H1 (cell line): ENCODE measurements at regions not wholly inside any gene's neighbourhood (a gene's known extent, or its start where the extent isn't known, plus 50 kb on each side); places are given as distances from the start of the nearest gene placed in this dataset.

ENCODE experiments used
- CTCF ChIA-PET: fragments of 300-600 bp; sonication (Branson Sonifier 250); formaldehyde crosslinking; loops from one replicate; lab custom pipeline; 2021; ENCODE audit not compliant: partially characterized antibody; lab: Charles Lee
- POLR2A ChIA-PET: fragments of 300-600 bp; sonication (Branson Sonifier 250); formaldehyde crosslinking; loops from one replicate; lab custom pipeline; 2021; ENCODE audit warnings: inconsistent platforms; ENCODE audit not compliant: partially characterized antibody; lab: Charles Lee
- DNase-seq, 2 experiments: peaks; one replicate each; pipeline versions ENCODE4 v3.0.0 to v3.0.0-alpha.2; 2010 to 2022; ENCODE audit warnings: low spot score in 2 of 2, low read depth in 1 of 2, mixed read lengths in 1 of 2
- FAIRE-seq: peaks from 2 replicates; lab custom pipeline; 2011; peaks lifted over from hg19 to GRCh38; lab: Jason Lieb, UNC
- H2AFZ ChIP-seq: 2 replicates; pipeline ENCODE4 v1.8.1; 2012; ENCODE audit warnings: low read length, inconsistent platforms
- H2AK5ac ChIP-seq: 2 replicates; pipeline ENCODE4 v1.6.1; 2013; ENCODE audit warnings: low read depth, low read length
- H2BK120ac ChIP-seq: replicated peaks from 2 replicates; pipeline ENCODE3; 2013; ENCODE audit warnings: low read depth, low read length, inconsistent platforms
- H2BK12ac ChIP-seq: 2 replicates; pipeline ENCODE4 v1.6.1; 2013; ENCODE audit warnings: low read depth, low read length
- H2BK15ac ChIP-seq: 2 replicates; pipeline ENCODE4 v1.6.1; 2013; ENCODE audit warnings: low read length
- H2BK20ac ChIP-seq: 2 replicates; pipeline ENCODE4 v1.6.1; 2013; ENCODE audit warnings: low read length
- H2BK5ac ChIP-seq: 2 replicates; pipeline ENCODE4 v1.6.1; 2013; ENCODE audit warnings: low read depth, low read length
- H3K14ac ChIP-seq: 2 replicates; pipeline ENCODE4 v1.6.1; 2013; ENCODE audit warnings: inconsistent platforms; ENCODE audit not compliant: insufficient read length
- H3K18ac ChIP-seq: 2 replicates; pipeline ENCODE4 v1.6.1; 2013; ENCODE audit warnings: low read length; ENCODE audit errors: extremely low read depth
- H3K23ac ChIP-seq: 2 replicates; pipeline ENCODE4 v1.6.1; 2013; ENCODE audit warnings: inconsistent platforms; ENCODE audit not compliant: insufficient read length
- H3K23me2 ChIP-seq: 2 replicates; pipeline ENCODE4 v1.6.1; 2013; ENCODE audit warnings: low read depth, low read length
- H3K27ac ChIP-seq: 2 replicates; pipeline ENCODE4 v1.6.1; 2011; ENCODE audit warnings: low read depth, low read length, inconsistent platforms
- H3K27me3 ChIP-seq, 4 experiments: replicated peaks in 1 of 4; 1 replicate in 1 of 4; 2 replicates in 3 of 4; pipeline versions ENCODE4 v1.6.1 to v1.8.1; 2011 to 2013; ENCODE audit warnings: low read length in 3 of 4, mild to moderate bottlenecking in 3 of 4, inconsistent platforms in 2 of 4, mixed read lengths in 2 of 4, moderate library complexity in 1 of 4; ENCODE audit not compliant: control insufficient read depth in 3 of 4, insufficient read depth in 3 of 4; ENCODE audit errors: extremely low read depth in 1 of 4
- H3K36me3 ChIP-seq, 4 experiments: 2 replicates each; pipeline versions ENCODE4 v1.6.1 to v1.8.1; 2011 to 2013; ENCODE audit warnings: mild to moderate bottlenecking in 4 of 4, low read length in 3 of 4, moderate library complexity in 2 of 4, control low read depth in 1 of 4, inconsistent platforms in 1 of 4; ENCODE audit not compliant: insufficient read depth in 4 of 4, control insufficient read depth in 2 of 4
- H3K4ac ChIP-seq: replicated peaks from 2 replicates; pipeline ENCODE3; 2013; ENCODE audit warnings: low read length, low read depth, mixed read lengths, inconsistent platforms; ENCODE audit not compliant: insufficient read length
- H3K4me1 ChIP-seq, 4 experiments: replicated peaks in 1 of 4; 1 replicate in 1 of 4; 2 replicates in 3 of 4; pipeline versions ENCODE4 v1.6.1 to v1.8.1; 2011 to 2013; ENCODE audit warnings: low read length in 3 of 4, inconsistent platforms in 2 of 4, mixed read lengths in 1 of 4; ENCODE audit not compliant: insufficient read depth in 4 of 4, control insufficient read depth in 3 of 4
- H3K4me2 ChIP-seq, 2 experiments: 2 replicates each; pipeline versions ENCODE4 v1.6.1 to v1.8.1; 2011 to 2013; ENCODE audit warnings: low read depth in 2 of 2, low read length in 2 of 2, control low read depth in 1 of 2, inconsistent platforms in 1 of 2, mild to moderate bottlenecking in 1 of 2; ENCODE audit not compliant: insufficient read depth in 1 of 2
- H3K4me3 ChIP-seq, 4 experiments: fragments of 200-600, 300-600 bp in 1 of 4; sonication (generic), shearing (Covaris generic), sonication (Bioruptor Twin) in 1 of 4; 2 replicates each; pipeline versions ENCODE4 v1.5.1 to v1.8.1; 2011 to 2016; ENCODE audit warnings: low read length in 4 of 4, low read depth in 3 of 4, control low read depth in 2 of 4, inconsistent platforms in 2 of 4, mild to moderate bottlenecking in 2 of 4, mixed read lengths in 1 of 4, moderate library complexity in 1 of 4; ENCODE audit not compliant: insufficient read depth in 2 of 4; ENCODE audit errors: extremely low read depth in 1 of 4
- H3K56ac ChIP-seq: replicated peaks from 2 replicates; pipeline ENCODE3; 2013; ENCODE audit warnings: low read depth, mild to moderate bottlenecking, mixed read lengths, low read length, inconsistent platforms; ENCODE audit not compliant: insufficient read length
- H3K79me1 ChIP-seq: 2 replicates; pipeline ENCODE4 v1.6.1; 2013; ENCODE audit warnings: low read depth, low read length, control low read depth
- H3K79me2 ChIP-seq, 2 experiments: 2 replicates each; pipeline versions ENCODE4 v1.6.1 to v1.8.1; 2012 to 2013; ENCODE audit warnings: low read length in 2 of 2, mild to moderate bottlenecking in 2 of 2, inconsistent platforms in 1 of 2; ENCODE audit not compliant: insufficient read depth in 2 of 2, control insufficient read depth in 1 of 2
- H3K9ac ChIP-seq, 4 experiments: replicated peaks in 1 of 4; 1 replicate in 1 of 4; 2 replicates in 3 of 4; pipeline versions ENCODE4 v1.6.1 to v1.8.1; 2011 to 2013; ENCODE audit warnings: low read depth in 3 of 4, low read length in 3 of 4, control low read depth in 2 of 4, mild to moderate bottlenecking in 2 of 4, moderate library complexity in 2 of 4, inconsistent platforms in 1 of 4; ENCODE audit errors: extremely low read depth in 1 of 4
- H3K9me3 ChIP-seq, 2 experiments: 2 replicates each; pipeline versions ENCODE4 v1.6.1 to v1.8.1; 2012 to 2013; ENCODE audit warnings: mild to moderate bottlenecking in 2 of 2, moderate library complexity in 2 of 2, control low read depth in 1 of 2, inconsistent platforms in 1 of 2, low read depth in 1 of 2, low read length in 1 of 2, mixed read lengths in 1 of 2; ENCODE audit not compliant: insufficient read depth in 2 of 2
- H4K20me1 ChIP-seq, 2 experiments: replicated peaks in 1 of 2; 2 replicates each; pipeline versions ENCODE3 to v1.8.1; 2011 to 2013; ENCODE audit warnings: inconsistent platforms in 2 of 2, low read length in 2 of 2, mild to moderate bottlenecking in 1 of 2; ENCODE audit not compliant: insufficient read depth in 2 of 2, control insufficient read depth in 1 of 2
- H4K5ac ChIP-seq: 2 replicates; pipeline ENCODE4 v1.6.1; 2013; ENCODE audit warnings: low read length, low read depth, mixed read lengths, inconsistent platforms; ENCODE audit not compliant: insufficient read length
- H4K8ac ChIP-seq: 2 replicates; pipeline ENCODE4 v1.8.0; 2013; ENCODE audit warnings: mild to moderate bottlenecking, moderate library complexity, low read length, inconsistent platforms; ENCODE audit not compliant: insufficient read depth; ENCODE audit errors: extremely low read depth
- H4K91ac ChIP-seq: replicated peaks from 2 replicates; pipeline ENCODE3; 2013; ENCODE audit warnings: low read length, mixed read lengths, inconsistent platforms; ENCODE audit not compliant: insufficient read length
- SIX5 ChIP-seq: IDR thresholded peaks from 2 replicates; pipeline ENCODE4 v1.6.1; 2011; ENCODE audit warnings: mild to moderate bottlenecking, low read depth, low read length
- TAF7 ChIP-seq: optimal IDR thresholded peaks from 2 replicates; pipeline ENCODE3; 2011; ENCODE audit warnings: low read depth, mild to moderate bottlenecking, inconsistent platforms, low read length, moderate library complexity, borderline replicate concordance
- WGBS, 2 experiments: shearing (Covaris generic) in 1 of 2; methylation state at CpG; one replicate each; pipeline versions ENCODE4 v1.1.6 to v1.1.7; 2013 to 2015; ENCODE audit warnings: low lambda C conversion rate in 2 of 2, mixed read lengths in 2 of 2, inconsistent platforms in 1 of 2, low coverage in 1 of 2, missing lambda C conversion rate in 1 of 2; ENCODE audit not compliant: insufficient replicate concordance in 2 of 2, insufficient coverage in 1 of 2, insufficient read length in 1 of 2; ENCODE audit errors: extremely low coverage in 1 of 2, missing lambda C conversion rate in 1 of 2; 5-methylcytosine and 5-hydroxymethylcytosine counted together

GRCh38 chr16:85517154-85517553 is 96.0 kb upstream of the GSE1 start:
- H2BK5ac ChIP-seq = no peak overlapping the region
- H3K23ac ChIP-seq = no peak overlapping the region
- H4K91ac ChIP-seq = no peak overlapping the region
- H3K9ac ChIP-seq = no peak overlapping the region
- no peaks in the 10 kb centered on the region for H3K9me3 ChIP-seq
- H2BK120ac ChIP-seq = no peak overlapping the region
- peaks cover 0 to 24% (median 14%) of the 10 kb centered on the region in 4 experiments; a peak in 6 of 7 replicates for H3K4me1 ChIP-seq
- H3K56ac ChIP-seq = no peak overlapping the region
- H3K36me3 ChIP-seq = no peaks in the 10 kb centered on the region
- TF ChIP-seq TAF7 (no peak), SIX5 (no peak)
- ChIA-PET CTCF (interaction anchor here (0.8 to 4.0 kb wide), 6 partner anchors 12 to 56 kb away, joined by 3 to 29 read pairs (median 4); no protein-coding TSS in a partner anchor), POLR2A (interaction anchor here (1.1 to 1.3 kb wide), 2 partner anchors 18 to 94 kb away, joined by 3 read pairs; no protein-coding TSS in a partner anchor)
- FAIRE-seq = no peak
- no peaks in the 10 kb centered on the region for H3K79me2 ChIP-seq
- H3K27me3 ChIP-seq = no peaks in the 10 kb centered on the region; a peak in 1 of 7 replicates
- no peaks in the 10 kb centered on the region for H4K20me1 ChIP-seq
- H2BK20ac ChIP-seq = no peak overlapping the region
- no peak overlapping the region for H2AK5ac ChIP-seq
- peaks cover 8% of the 10 kb centered on the region for H3K23me2 ChIP-seq
- H4K5ac ChIP-seq = no peak overlapping the region
- no peak for DNase-seq
- H2BK12ac ChIP-seq = no peak overlapping the region
- no peak overlapping the region for H3K18ac ChIP-seq
- H3K27ac ChIP-seq = no peak overlapping the region
- no peak overlapping the region for H2AFZ ChIP-seq
- no peak overlapping the region for H3K4ac ChIP-seq
- 95% methylated on average over 7 of the region's 7 CpGs; no CpG with 5 or more reads in 1 of the 2 experiments for WGBS, 2 experiments
- no peak overlapping the region for H3K4me2 ChIP-seq
- no peaks in the 10 kb centered on the region for H3K79me1 ChIP-seq
- no peak overlapping the region for H2BK15ac ChIP-seq
- no peak overlapping the region for H4K8ac ChIP-seq
- no peak overlapping the region for H3K4me3 ChIP-seq
- no peak overlapping the region for H3K14ac ChIP-seq
